ENCODE measurements at regions not wholly inside any gene's neighbourhood (a gene's known extent, or its start where the extent isn't known, plus 50 kb on each side); places are given as distances from the start of the nearest gene placed in this dataset.

GRCh38 chr11:119533921-119534736, 111.2 kb upstream of the THY1 start:
- no peak overlapping the region for H3K4me2 ChIP-seq (ENCODE audit: unreplicated experiment)
- TF ChIP-seq EZH2 (IDR thresholded peaks at IDR 0.05; ENCODE audit: insufficient read depth, poor library complexity, severe bottlenecking) (no peak), EZH2phosphoT487 (IDR thresholded peaks at IDR 0.05; ENCODE audit: insufficient read depth, low read depth) (no peak)
- no peak overlapping the region for H3K4me3 ChIP-seq
- H2AFZ ChIP-seq = no peak overlapping the region
- H3F3A ChIP-seq (ENCODE audit: insufficient read depth) = no peaks in the 10 kb centered on the region
- H4K20me1 ChIP-seq (ENCODE audit: insufficient read depth) = no peaks in the 10 kb centered on the region
- in situ Hi-C loops (cut with MboI) = no loop called here
- H3K9ac ChIP-seq = no peak overlapping the region
- no peaks in the 10 kb centered on the region for H3K36me3 ChIP-seq (ENCODE audit: low read depth)
- H3K79me2 ChIP-seq (ENCODE audit: insufficient read depth) = no peaks in the 10 kb centered on the region
- no peaks in the 10 kb centered on the region for H3K9me3 ChIP-seq (ENCODE audit: low read depth)
- 26 to 28% methylated on average over 13 of the region's 13 CpGs for WGBS, 2 experiments (ENCODE audit: low coverage in 1 of 2, low lambda C conversion rate in 2 of 2, missing lambda C conversion rate in 2 of 2)
- peaks cover 30% of the 10 kb centered on the region for H3K27me3 ChIP-seq (replicated peaks; ENCODE audit: insufficient read depth)
- peaks cover 7% of the 10 kb centered on the region; the same call in 1 of the 2 replicates for H3K4me1 ChIP-seq (ENCODE audit: insufficient read depth)
- no peak overlapping the region for H3K27ac ChIP-seq
- peak; percentile 80 for DNase-seq
- H3K9me2 ChIP-seq (ENCODE audit: insufficient read depth) = no peaks in the 10 kb centered on the region

- 43 to 46% methylated on average over 7 to 10 of the region's 10 CpGs for WGBS, 2 experiments (ENCODE audit: low coverage in 1 of 2, low lambda C conversion rate in 2 of 2, missing lambda C conversion rate in 2 of 2)
- H3K27me3 ChIP-seq (replicated peaks; ENCODE audit: insufficient read depth) = peaks cover 32% of the 10 kb centered on the region
Observed at GRCh38 chr11:119533462-119533861, 110.5 kb upstream of the THY1 start.

GRCh38 chr11:119532551-119532950, 109.6 kb upstream of the THY1 start:
- H3F3A ChIP-seq (ENCODE audit: insufficient read depth) = no peaks in the 10 kb centered on the region
- no peak overlapping the region for H3K9ac ChIP-seq
- H3K9me2 ChIP-seq (ENCODE audit: insufficient read depth) = no peaks in the 10 kb centered on the region
- TF ChIP-seq EZH2 (IDR thresholded peaks at IDR 0.05; ENCODE audit: insufficient read depth, poor library complexity, severe bottlenecking) = no peak
- no peak for TF ChIP-seq EZH2phosphoT487 (IDR thresholded peaks at IDR 0.05; ENCODE audit: insufficient read depth, low read depth)
- H3K36me3 ChIP-seq (ENCODE audit: low read depth) = no peaks in the 10 kb centered on the region
- H2AFZ ChIP-seq = no peak overlapping the region
- no peak overlapping the region for H3K4me3 ChIP-seq
- H3K27ac ChIP-seq = no peak overlapping the region
- H3K9me3 ChIP-seq (ENCODE audit: low read depth) = no peaks in the 10 kb centered on the region
- peaks cover 38% of the 10 kb centered on the region for H3K27me3 ChIP-seq (replicated peaks; ENCODE audit: insufficient read depth)
- H3K4me1 ChIP-seq (ENCODE audit: insufficient read depth) = no peaks in the 10 kb centered on the region
- H3K4me2 ChIP-seq (ENCODE audit: unreplicated experiment) = no peak overlapping the region
- in situ Hi-C loops (cut with MboI) = no loop called here
- no peaks in the 10 kb centered on the region for H4K20me1 ChIP-seq (ENCODE audit: insufficient read depth)
- no peaks in the 10 kb centered on the region for H3K79me2 ChIP-seq (ENCODE audit: insufficient read depth)
- 22% methylated on average over 1 to 2 of the region's 2 CpGs for WGBS, 2 experiments (ENCODE audit: low coverage in 1 of 2, low lambda C conversion rate in 2 of 2, missing lambda C conversion rate in 2 of 2)
- no peak for DNase-seq

More at GRCh38 chr11:119533462-119533861, 110.5 kb upstream of the THY1 start:
- TF ChIP-seq EZH2phosphoT487 (IDR thresholded peaks at IDR 0.05; ENCODE audit: insufficient read depth, low read depth) (no peak), EZH2 (IDR thresholded peaks at IDR 0.05; ENCODE audit: insufficient read depth, poor library complexity, severe bottlenecking) (no peak)
- no peaks in the 10 kb centered on the region for H4K20me1 ChIP-seq (ENCODE audit: insufficient read depth)
- no peaks in the 10 kb centered on the region for H3K9me2 ChIP-seq (ENCODE audit: insufficient read depth)
- in situ Hi-C loops (cut with MboI) = no loop called here
- H2AFZ ChIP-seq = no peak overlapping the region
- H3K4me3 ChIP-seq = no peak overlapping the region
- H3K36me3 ChIP-seq (ENCODE audit: low read depth) = no peaks in the 10 kb centered on the region
- 0 out of 2 replicates have a peak, but pooled peaks cover under 1% of the 10 kb centered on the region for H3K4me1 ChIP-seq (ENCODE audit: insufficient read depth)
- H3K9ac ChIP-seq = no peak overlapping the region
- H3K4me2 ChIP-seq (ENCODE audit: unreplicated experiment) = no peak overlapping the region
- no peak for DNase-seq
- H3K79me2 ChIP-seq (ENCODE audit: insufficient read depth) = no peaks in the 10 kb centered on the region
- H3K9me3 ChIP-seq (ENCODE audit: low read depth) = no peaks in the 10 kb centered on the region
- H3K27ac ChIP-seq = no peak overlapping the region
- no peaks in the 10 kb centered on the region for H3F3A ChIP-seq (ENCODE audit: insufficient read depth)

GRCh38 chr11:119531623-119532022, 108.7 kb upstream of the THY1 start:
- no peak for DNase-seq
- TF ChIP-seq EZH2 (IDR thresholded peaks at IDR 0.05; ENCODE audit: insufficient read depth, poor library complexity, severe bottlenecking) = no peak
- no peak for TF ChIP-seq EZH2phosphoT487 (IDR thresholded peaks at IDR 0.05; ENCODE audit: insufficient read depth, low read depth)
- WGBS, 2 experiments (ENCODE audit: low coverage in 1 of 2, low lambda C conversion rate in 2 of 2, missing lambda C conversion rate in 2 of 2) = 20 to 32% methylated on average over 8 of the region's 8 CpGs
- in situ Hi-C loops (cut with MboI) = no loop called here
- Histone ChIP-seq H3K4me1 (ENCODE audit: insufficient read depth) (no peaks in the 10 kb centered on the region), H3K9ac (no peak overlapping the region), H4K20me1 (ENCODE audit: insufficient read depth) (no peaks in the 10 kb centered on the region), H3K79me2 (ENCODE audit: insufficient read depth) (no peaks in the 10 kb centered on the region), H3K9me3 (ENCODE audit: low read depth) (no peaks in the 10 kb centered on the region), H3K4me2 (ENCODE audit: unreplicated experiment) (no peak overlapping the region), H3K36me3 (ENCODE audit: low read depth) (no peaks in the 10 kb centered on the region), H2AFZ (no peak overlapping the region), H3K9me2 (ENCODE audit: insufficient read depth) (no peaks in the 10 kb centered on the region), H3F3A (ENCODE audit: insufficient read depth) (no peaks in the 10 kb centered on the region), H3K4me3 (no peak overlapping the region), H3K27ac (no peak overlapping the region), H3K27me3 (replicated peaks; ENCODE audit: insufficient read depth) (peaks cover 45% of the 10 kb centered on the region)
